ENCODE measurements at regions not wholly inside any gene's neighbourhood (a gene's known extent, or its start where the extent isn't known, plus 50 kb on each side); places are given as distances from the start of the nearest gene placed in this dataset.

- Histone ChIP-seq H3K4me3 (no peak overlapping the region), H3K27ac (no peak overlapping the region), H3K36me3 (no peaks in the 10 kb centered on the region), H3K27me3 (no peaks in the 10 kb centered on the region), H3K4me1 (peaks cover 0 to 4% (median 0%) of the 10 kb centered on the region in 4 donors), H3K9me3 (no peaks in the 10 kb centered on the region)
- DNase-seq, result no peak
- 80 to 90% methylated on average over 1 of the region's 1 CpG for WGBS, 2 donors (ENCODE audit: low coverage in 1 of 2)
- in situ Hi-C loops (cut with MboI; ENCODE audit: low pct_ligation_motif_present in 1 of 4, low pct_unique_long_range_greater_than_20kb in 1 of 4, low sequenced_read_pairs in 3 of 4) (no loop called here), intact Hi-C loops (cut with DNase I; ENCODE audit: low total_unique reads) (no loop called here)
- TF ChIP-seq POLR2A (IDR thresholded peaks at IDR 0.05) (no peak), EP300 (IDR thresholded peaks at IDR 0.05; ENCODE audit: low read depth) (no peak), CTCF (IDR thresholded peaks at IDR 0.05) (no peak), POLR2AphosphoS5 (IDR thresholded peaks at IDR 0.05) (no peak)
Observed at GRCh38 chr1:184260382-184260781, 126.4 kb upstream of the C1orf21 start.

GRCh38 chr1:184262109-184262508, 124.7 kb upstream of the C1orf21 start:
- intact Hi-C loops (cut with DNase I; ENCODE audit: low total_unique reads) (no loop called here), in situ Hi-C loops (cut with MboI; ENCODE audit: low pct_ligation_motif_present in 1 of 4, low pct_unique_long_range_greater_than_20kb in 1 of 4, low sequenced_read_pairs in 3 of 4) (no loop called here)
- H3K4me3 ChIP-seq, result no peak overlapping the region
- no peak for TF ChIP-seq POLR2AphosphoS5 (IDR thresholded peaks at IDR 0.05)
- TF ChIP-seq EP300 (IDR thresholded peaks at IDR 0.05; ENCODE audit: low read depth), result no peak
- no peak for TF ChIP-seq POLR2A (IDR thresholded peaks at IDR 0.05)
- TF ChIP-seq CTCF (IDR thresholded peaks at IDR 0.05), result no peak
- H3K4me1 ChIP-seq, result peaks cover 0 to 4% (median 0%) of the 10 kb centered on the region in 4 donors
- H3K9me3 ChIP-seq, result no peaks in the 10 kb centered on the region
- no peak overlapping the region for H3K27ac ChIP-seq
- no peak for DNase-seq
- no peaks in the 10 kb centered on the region for H3K27me3 ChIP-seq
- H3K36me3 ChIP-seq, result no peaks in the 10 kb centered on the region

GRCh38 chr1:184267747-184268146, 119.1 kb upstream of the C1orf21 start:
- H3K36me3 ChIP-seq, result no peaks in the 10 kb centered on the region
- 66 to 83% methylated on average over 4 of the region's 4 CpGs for WGBS, 2 donors (ENCODE audit: low coverage in 1 of 2)
- in situ Hi-C loops (cut with MboI; ENCODE audit: low pct_ligation_motif_present in 1 of 4, low pct_unique_long_range_greater_than_20kb in 1 of 4, low sequenced_read_pairs in 3 of 4) (no loop called here), intact Hi-C loops (cut with DNase I; ENCODE audit: low total_unique reads) (no loop called here)
- H3K27me3 ChIP-seq, result no peaks in the 10 kb centered on the region
- no peaks in the 10 kb centered on the region for H3K4me1 ChIP-seq
- no peaks in the 10 kb centered on the region for H3K9me3 ChIP-seq
- DNase-seq, result no peak
- TF ChIP-seq POLR2A (IDR thresholded peaks at IDR 0.05), result no peak
- no peak for TF ChIP-seq EP300 (IDR thresholded peaks at IDR 0.05; ENCODE audit: low read depth)
- no peak for TF ChIP-seq POLR2AphosphoS5 (IDR thresholded peaks at IDR 0.05)
- no peak for TF ChIP-seq CTCF (IDR thresholded peaks at IDR 0.05)
- H3K27ac ChIP-seq, result no peak overlapping the region
- no peak overlapping the region for H3K4me3 ChIP-seq

GRCh38 chr1:184270556-184270955, 116.3 kb upstream of the C1orf21 start:
- TF ChIP-seq CTCF (IDR thresholded peaks at IDR 0.05) (no peak), POLR2A (IDR thresholded peaks at IDR 0.05) (no peak), EP300 (IDR thresholded peaks at IDR 0.05; ENCODE audit: low read depth) (no peak)
- WGBS, 2 donors (ENCODE audit: low coverage in 1 of 2), result 69 to 81% methylated on average over 1 to 3 of the region's 3 CpGs
- Histone ChIP-seq H3K9me3 (no peaks in the 10 kb centered on the region), H3K4me3 (no peak overlapping the region), H3K27ac (no peak overlapping the region), H3K27me3 (no peaks in the 10 kb centered on the region), H3K36me3 (no peaks in the 10 kb centered on the region), H3K4me1 (no peaks in the 10 kb centered on the region)
- DNase-seq, result no peak
- intact Hi-C loops (cut with DNase I; ENCODE audit: low total_unique reads), result no loop called here
- in situ Hi-C loops (cut with MboI; ENCODE audit: low pct_ligation_motif_present in 1 of 4, low pct_unique_long_range_greater_than_20kb in 1 of 4, low sequenced_read_pairs in 3 of 4), result no loop called here
